Stomach smooth muscle (tissue), 2 donors: ENCODE measurements at regions not wholly inside any gene's neighbourhood (a gene's known extent, or its start where the extent isn't known, plus 50 kb on each side); places are given as distances from the start of the nearest gene placed in this dataset.

Experiments used
- H3K27ac ChIP-seq: one replicate; pipeline ENCODE4 v1.7.0; 2013; ENCODE audit warnings: mild to moderate bottlenecking, low read length, inconsistent platforms
- H3K27me3 ChIP-seq, 2 donors: one replicate each; pipeline ENCODE4 v1.7.0; 2013; ENCODE audit warnings: low read length in 2 of 2; ENCODE audit not compliant: insufficient read depth in 2 of 2, control insufficient read depth in 1 of 2
- H3K36me3 ChIP-seq, 2 donors: one replicate each; pipeline ENCODE4 v1.7.0; 2013; ENCODE audit warnings: low read length in 2 of 2; ENCODE audit not compliant: control insufficient read depth in 2 of 2, insufficient read depth in 2 of 2
- H3K4me1 ChIP-seq: one replicate; pipeline ENCODE4 v1.7.0; 2013; ENCODE audit warnings: low read length; ENCODE audit not compliant: control insufficient read depth, insufficient read depth
- H3K4me3 ChIP-seq, 2 donors: one replicate each; pipeline ENCODE4 v1.7.0; 2013; ENCODE audit warnings: low read length in 2 of 2
- H3K9ac ChIP-seq, 2 donors: one replicate each; pipeline ENCODE4 v1.7.0; 2013; ENCODE audit warnings: low read length in 2 of 2, mild to moderate bottlenecking in 1 of 2
- H3K9me3 ChIP-seq, 2 donors: one replicate each; pipeline ENCODE4 v1.7.0; 2013; ENCODE audit warnings: low read length in 2 of 2; ENCODE audit not compliant: control insufficient read depth in 2 of 2
- donor health status: healthy.
- donor health status: Pancreatic carcinoma.

- Histone ChIP-seq H3K9ac (no peak overlapping the region), H3K36me3 (no peaks in the 10 kb centered on the region), H3K4me3 (no peak overlapping the region), H3K9me3 (no peaks in the 10 kb centered on the region), H3K27me3 (no peaks in the 10 kb centered on the region), H3K27ac (no peak overlapping the region), H3K4me1 (no peaks in the 10 kb centered on the region)
Observed at GRCh38 chr21:20329636-20330035, 668.6 kb upstream of the NCAM2 start.

- no peak overlapping the region for H3K4me3 ChIP-seq
- no peaks in the 10 kb centered on the region for H3K36me3 ChIP-seq
- H3K27me3 ChIP-seq = no peaks in the 10 kb centered on the region
- H3K9me3 ChIP-seq = no peaks in the 10 kb centered on the region
- no peak overlapping the region for H3K27ac ChIP-seq
- H3K9ac ChIP-seq = no peak overlapping the region
- H3K4me1 ChIP-seq = no peaks in the 10 kb centered on the region
Observed at GRCh38 chr21:20330652-20331051, 667.6 kb upstream of the NCAM2 start.

- Histone ChIP-seq H3K4me1 (no peaks in the 10 kb centered on the region), H3K27ac (no peak overlapping the region), H3K36me3 (no peaks in the 10 kb centered on the region), H3K9me3 (no peaks in the 10 kb centered on the region), H3K4me3 (no peak overlapping the region), H3K27me3 (no peaks in the 10 kb centered on the region), H3K9ac (no peak overlapping the region)
Observed at GRCh38 chr21:20334585-20334984, 663.6 kb upstream of the NCAM2 start.

- Histone ChIP-seq H3K9me3 (no peaks in the 10 kb centered on the region), H3K27me3 (no peaks in the 10 kb centered on the region), H3K9ac (no peak overlapping the region), H3K36me3 (no peaks in the 10 kb centered on the region), H3K4me3 (no peak overlapping the region), H3K27ac (no peak overlapping the region), H3K4me1 (no peaks in the 10 kb centered on the region)
Observed at GRCh38 chr21:20341431-20341830, 656.8 kb upstream of the NCAM2 start.

GRCh38 chr21:20343186-20343585, 655.0 kb upstream of the NCAM2 start:
- Histone ChIP-seq H3K4me1 (no peaks in the 10 kb centered on the region), H3K27ac (no peak overlapping the region), H3K9me3 (no peaks in the 10 kb centered on the region), H3K4me3 (no peak overlapping the region), H3K27me3 (no peaks in the 10 kb centered on the region), H3K36me3 (no peaks in the 10 kb centered on the region), H3K9ac (no peak overlapping the region)

- H3K4me1 ChIP-seq = no peaks in the 10 kb centered on the region
- H3K9me3 ChIP-seq = no peaks in the 10 kb centered on the region
- no peaks in the 10 kb centered on the region for H3K27me3 ChIP-seq
- H3K27ac ChIP-seq = no peak overlapping the region
- H3K4me3 ChIP-seq = no peak overlapping the region
- H3K9ac ChIP-seq = no peak overlapping the region
- no peaks in the 10 kb centered on the region for H3K36me3 ChIP-seq
Observed at GRCh38 chr21:20351138-20351537, 647.1 kb upstream of the NCAM2 start.

GRCh38 chr21:20353351-20353750, 644.9 kb upstream of the NCAM2 start:
- Histone ChIP-seq H3K4me1 (no peaks in the 10 kb centered on the region), H3K4me3 (no peak overlapping the region), H3K9me3 (no peaks in the 10 kb centered on the region), H3K36me3 (no peaks in the 10 kb centered on the region), H3K27me3 (no peaks in the 10 kb centered on the region), H3K27ac (no peak overlapping the region), H3K9ac (no peak overlapping the region)

- Histone ChIP-seq H3K4me1 (no peaks in the 10 kb centered on the region), H3K4me3 (no peak overlapping the region)
Observed at GRCh38 chr21:20373031-20373430, 625.2 kb upstream of the NCAM2 start.

GRCh38 chr21:20377250-20377649, 621.0 kb upstream of the NCAM2 start:
- Histone ChIP-seq H3K27me3 (no peaks in the 10 kb centered on the region), H3K9me3 (no peaks in the 10 kb centered on the region), H3K4me3 (no peak overlapping the region), H3K9ac (no peak overlapping the region), H3K4me1 (no peaks in the 10 kb centered on the region), H3K36me3 (no peaks in the 10 kb centered on the region), H3K27ac (no peak overlapping the region)

More at GRCh38 chr21:20373031-20373430, 625.2 kb upstream of the NCAM2 start:
- no peaks in the 10 kb centered on the region for H3K36me3 ChIP-seq
- H3K27ac ChIP-seq = no peak overlapping the region
- no peaks in the 10 kb centered on the region for H3K27me3 ChIP-seq
- no peak overlapping the region for H3K9ac ChIP-seq
- no peaks in the 10 kb centered on the region for H3K9me3 ChIP-seq

- Histone ChIP-seq H3K27me3 (no peaks in the 10 kb centered on the region), H3K36me3 (no peaks in the 10 kb centered on the region), H3K9me3 (peaks cover 0 to 3% of the 10 kb centered on the region in 2 donors), H3K4me3 (no peak overlapping the region), H3K27ac (no peak overlapping the region), H3K9ac (no peak overlapping the region), H3K4me1 (no peaks in the 10 kb centered on the region)
Observed at GRCh38 chr21:20388400-20388799, 609.8 kb upstream of the NCAM2 start.

- Histone ChIP-seq H3K4me1 (no peaks in the 10 kb centered on the region), H3K9ac (no peak overlapping the region), H3K4me3 (no peak overlapping the region), H3K27me3 (no peaks in the 10 kb centered on the region), H3K36me3 (no peaks in the 10 kb centered on the region), H3K27ac (no peak overlapping the region), H3K9me3 (no peaks in the 10 kb centered on the region)
Observed at GRCh38 chr21:20396798-20397197, 601.4 kb upstream of the NCAM2 start.
